ENCODE measurements at regions not wholly inside any gene's neighbourhood (a gene's known extent, or its start where the extent isn't known, plus 50 kb on each side); places are given as distances from the start of the nearest gene placed in this dataset.
A peak's percentile ranks its signal among the peaks of the same experiment; 100 is the strongest.
"Not testable (repeated sequence)": the region's sequence is repeated elsewhere in the genome, so short reads cannot be mapped to it uniquely, and the experiment has no call there.

- not testable (repeated sequence) for DNase-seq
These were observed 96.3 kb upstream of the PZP start for GRCh38 chr12:9304540-9304939.

GRCh38 chr12:9295872-9296271, 87.7 kb upstream of the PZP start:
- not testable (repeated sequence) for DNase-seq

DNA sequence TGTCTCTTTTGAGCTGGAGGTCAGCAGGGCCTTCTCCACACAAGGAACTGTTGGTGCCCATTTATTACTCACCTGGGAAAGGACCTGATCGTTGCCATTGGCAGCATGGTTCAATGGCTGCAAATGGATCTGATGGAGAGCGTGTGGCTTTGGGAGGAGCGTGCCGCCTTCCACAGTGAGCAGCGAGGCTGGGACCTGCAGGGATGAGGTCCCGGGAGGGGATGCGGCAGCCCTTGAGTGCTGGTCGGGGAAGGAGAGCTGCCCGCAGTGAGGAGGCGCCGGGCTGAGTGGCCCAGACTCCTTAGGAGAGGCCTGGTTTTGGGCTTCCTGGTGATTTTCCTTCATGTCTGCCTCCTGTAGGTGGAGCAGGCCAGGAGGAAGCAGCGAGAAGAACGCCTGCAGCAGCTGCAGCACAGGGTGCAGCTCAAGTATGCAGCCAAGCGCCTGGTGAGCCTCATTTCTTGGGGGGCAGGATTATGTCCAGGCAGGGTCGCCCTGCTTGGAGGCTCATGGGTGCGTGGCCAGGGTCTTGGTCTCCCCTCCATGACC, 86.0 kb upstream of the PZP start:
- not testable (repeated sequence) for DNase-seq

GRCh38 chr12:9293391-9293790, 85.2 kb upstream of the PZP start:
- DNase-seq, result not testable (repeated sequence)

DNA sequence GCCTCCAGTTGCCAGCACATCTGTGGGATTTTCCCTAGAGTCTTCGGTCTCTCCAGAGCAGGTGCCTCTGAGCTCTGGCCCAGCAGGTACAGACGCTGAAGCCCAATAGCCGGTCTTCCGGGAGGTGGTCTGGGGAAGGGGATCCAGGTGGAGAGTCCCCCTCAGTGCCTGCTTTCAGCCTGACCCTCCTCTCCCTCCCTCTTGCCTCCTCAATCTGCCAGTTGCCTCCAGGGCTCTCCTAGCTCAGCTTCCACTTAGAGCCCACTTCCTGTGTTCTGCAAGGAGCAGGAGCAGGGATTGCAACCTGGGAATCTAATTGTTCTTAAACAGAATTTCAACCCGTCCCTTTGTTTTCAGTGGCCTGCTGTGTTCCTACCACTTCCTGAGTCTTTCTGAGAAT, 81.8 kb upstream of the PZP start:
- not testable (repeated sequence) for DNase-seq

- not testable (repeated sequence) for DNase-seq
These were observed 76.5 kb upstream of the PZP start for GRCh38 chr12:9284724-9285123.

DNA sequence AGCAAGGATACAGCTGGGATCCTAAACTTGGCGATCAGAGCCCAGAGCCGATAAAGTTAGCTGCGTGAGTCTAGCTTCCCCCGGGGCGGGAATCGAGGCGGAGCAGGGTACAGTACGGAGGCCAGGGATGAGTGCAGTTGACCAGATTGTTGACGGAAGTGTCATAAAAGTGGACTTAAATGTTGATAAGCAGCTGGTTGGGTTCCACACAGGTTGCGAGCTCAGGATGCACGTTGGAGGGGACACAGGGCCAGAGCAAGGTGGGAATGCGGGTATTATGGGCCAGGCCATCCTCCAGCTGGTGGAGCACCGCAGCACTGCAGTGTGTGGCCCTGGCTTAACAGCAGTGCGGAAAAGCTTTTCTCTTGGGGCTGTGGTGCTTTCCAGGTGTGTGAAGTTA, 76.0 kb upstream of the PZP start:
- peak; percentile 60 for DNase-seq

DNA sequence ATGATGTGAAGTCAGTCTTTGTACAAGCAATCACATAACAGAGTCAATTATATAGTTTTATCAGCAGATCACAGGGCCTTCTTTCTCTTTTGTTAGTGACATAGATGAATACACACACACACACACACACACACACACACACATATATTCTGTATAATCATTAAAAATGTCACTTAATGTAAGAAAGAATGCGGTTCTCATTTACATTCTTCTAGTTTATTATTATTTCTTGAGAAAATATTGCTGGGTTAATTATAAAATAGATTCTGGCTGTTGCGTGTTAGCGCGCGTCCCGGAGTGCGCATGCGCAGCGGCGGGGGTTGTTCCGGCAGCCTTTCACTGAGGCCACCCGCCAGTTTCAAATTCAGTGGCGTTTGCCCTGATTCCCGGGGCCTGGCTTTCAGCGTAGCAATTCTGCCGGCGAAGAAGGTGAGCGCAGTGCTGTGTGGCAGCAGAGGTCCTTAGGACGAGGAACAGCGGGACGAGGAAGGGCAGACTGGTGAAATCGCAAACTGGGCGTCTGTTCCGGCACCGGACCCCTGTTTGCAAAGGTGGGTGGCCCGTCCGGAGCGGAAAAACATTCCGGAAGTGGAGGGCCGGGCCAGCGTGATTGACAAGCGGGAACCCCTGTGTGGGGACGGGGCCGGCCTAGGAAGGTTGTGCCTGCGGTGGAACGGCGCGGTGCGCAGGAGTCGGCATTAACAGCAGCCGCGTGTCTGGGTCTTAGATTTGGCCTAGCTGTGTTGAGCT, 75.3 kb upstream of the PZP start:
- peak; percentile 96 for DNase-seq

- no peak for DNase-seq
These were observed 68.8 kb upstream of the PZP start for GRCh38 chr12:9276990-9277389.

- no peak for DNase-seq
These were observed 65.1 kb upstream of the PZP start for GRCh38 chr12:9273276-9273675.

DNA sequence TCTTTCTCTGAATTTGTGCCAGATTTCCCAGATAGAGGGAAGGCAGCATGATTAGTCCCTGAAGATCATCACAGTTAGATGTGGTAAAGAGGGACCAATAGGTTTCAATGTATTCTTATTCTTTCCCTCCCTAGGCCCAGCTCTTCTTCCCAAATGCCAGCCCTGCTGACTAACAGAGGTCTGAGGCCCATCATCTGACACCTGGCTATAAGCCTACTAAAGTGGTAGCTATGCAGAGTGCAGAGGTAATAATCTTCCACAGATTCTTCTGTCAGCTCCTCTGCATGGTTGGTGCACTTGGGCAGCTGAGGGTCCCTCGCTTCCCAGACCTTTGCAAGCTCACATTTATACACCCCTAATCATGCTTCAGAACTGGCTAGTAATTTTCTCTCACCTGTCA, 63.7 kb upstream of the PZP start:
- no peak for DNase-seq

DNA sequence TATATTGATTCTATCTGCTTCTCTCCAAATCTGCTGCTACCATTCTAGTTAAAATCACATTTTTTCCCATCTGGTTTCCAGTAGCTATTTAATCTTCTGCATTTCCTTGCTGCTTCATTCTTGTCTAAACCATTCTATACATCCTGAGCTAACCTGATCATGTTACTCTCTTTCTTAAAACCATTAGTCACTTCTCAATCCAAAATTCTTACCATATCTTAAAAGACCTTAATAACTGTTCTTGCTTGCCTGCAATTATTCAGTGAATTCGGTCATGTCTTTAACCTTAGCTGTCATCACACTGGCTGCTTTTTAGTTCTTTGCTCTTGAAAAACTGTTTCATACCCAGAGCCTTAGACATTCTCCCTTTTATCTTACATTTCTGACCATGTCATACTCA, 56.4 kb upstream of the PZP start:
- DNase-seq, result no peak

DNA sequence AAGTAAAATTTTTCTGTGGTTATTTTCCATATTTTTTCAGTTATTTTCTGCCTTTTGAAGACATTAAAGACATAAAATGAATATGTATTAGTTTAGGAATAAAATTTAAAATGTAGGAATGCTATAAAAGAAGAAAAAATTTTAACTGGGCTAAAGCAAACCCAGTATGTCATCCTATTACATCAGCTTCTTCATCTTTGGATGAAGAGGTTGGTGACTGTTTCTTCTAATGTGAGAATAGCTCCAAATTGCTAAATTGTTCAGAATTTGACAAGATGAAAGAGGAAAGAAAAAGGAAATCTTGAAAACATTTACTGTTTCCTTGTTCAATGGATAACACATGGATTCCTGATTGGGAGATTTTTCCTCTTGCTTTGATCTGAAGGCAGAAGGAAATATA, 52.7 kb upstream of the PZP start:
- DNase-seq, result no peak

DNA sequence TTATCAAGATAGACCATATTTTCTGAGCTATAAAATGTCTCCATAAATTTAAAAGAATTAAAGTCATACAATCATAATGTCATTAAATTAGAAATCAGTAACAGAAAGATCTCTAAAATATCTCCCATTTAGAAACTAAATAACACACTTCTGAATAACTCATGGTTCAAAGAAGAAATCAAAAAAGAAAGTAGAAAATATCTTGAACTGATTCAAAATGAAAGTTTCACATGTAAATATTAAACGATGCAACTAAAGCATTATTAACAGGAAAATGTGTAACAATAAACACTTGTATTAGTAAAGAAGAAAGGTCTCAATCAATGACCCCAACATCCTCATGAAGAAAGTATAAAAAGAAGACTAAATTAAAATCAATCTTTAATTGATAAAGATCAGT, 50.5 kb upstream of the PZP start:
- DNase-seq, result no peak

Measured in eye (tissue), 1 donor.